NCI-H1436 treated with DMSO at 0.1 percent for 48 hours (cell line): ENCODE measurements at regions not wholly inside any gene's neighbourhood (a gene's known extent, or its start where the extent isn't known, plus 50 kb on each side); places are given as distances from the start of the nearest gene placed in this dataset.
"Not testable (repeated sequence)": the region's sequence is repeated elsewhere in the genome, so short reads cannot be mapped to it uniquely, and the experiment has no call there.

Experiments
- DNase-seq: peaks from one replicate; lab custom pipeline; 2025; lab: John Stamatoyannopoulos, UW

DNA sequence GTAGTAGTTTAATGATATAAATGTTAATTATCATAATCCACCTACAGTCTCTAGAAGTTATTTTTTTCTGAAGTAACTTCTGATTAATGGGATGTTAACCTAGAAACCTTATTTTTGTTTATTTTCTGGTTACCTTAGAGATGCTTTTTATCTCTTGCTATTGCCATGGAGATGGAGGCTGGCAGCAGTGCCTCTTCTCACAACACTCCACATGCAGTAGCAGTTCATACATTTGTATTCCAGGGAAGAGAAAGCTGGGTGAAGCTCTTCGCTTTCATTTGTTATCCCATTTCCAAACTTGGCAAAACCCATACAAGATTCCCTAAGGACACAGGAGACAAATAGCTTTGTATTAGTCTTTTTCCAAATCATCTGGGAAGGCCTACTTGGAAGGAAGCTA, 1794.1 kb upstream of the LRRTM1 start:
- DNase-seq: no peak

DNA sequence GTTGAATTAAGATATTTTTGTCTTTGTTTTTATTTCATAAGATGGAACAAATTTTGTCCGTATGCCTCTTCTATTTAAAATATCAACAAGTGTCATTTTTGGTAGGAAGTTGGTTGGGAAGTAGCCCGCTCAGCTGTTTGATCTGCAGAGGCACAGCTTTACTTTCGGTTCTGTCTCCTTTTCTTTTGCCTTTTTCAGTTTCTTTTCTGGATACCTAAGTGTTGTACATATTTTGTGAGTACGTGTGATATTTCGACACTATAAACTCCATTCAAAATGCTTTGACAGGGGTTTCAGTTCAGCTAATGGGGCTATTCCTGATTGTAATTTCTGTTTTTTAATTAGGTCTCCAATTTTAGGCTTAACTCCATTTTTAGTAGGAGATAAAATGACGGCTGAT, 1785.0 kb upstream of the LRRTM1 start:
- no peak for DNase-seq

DNA sequence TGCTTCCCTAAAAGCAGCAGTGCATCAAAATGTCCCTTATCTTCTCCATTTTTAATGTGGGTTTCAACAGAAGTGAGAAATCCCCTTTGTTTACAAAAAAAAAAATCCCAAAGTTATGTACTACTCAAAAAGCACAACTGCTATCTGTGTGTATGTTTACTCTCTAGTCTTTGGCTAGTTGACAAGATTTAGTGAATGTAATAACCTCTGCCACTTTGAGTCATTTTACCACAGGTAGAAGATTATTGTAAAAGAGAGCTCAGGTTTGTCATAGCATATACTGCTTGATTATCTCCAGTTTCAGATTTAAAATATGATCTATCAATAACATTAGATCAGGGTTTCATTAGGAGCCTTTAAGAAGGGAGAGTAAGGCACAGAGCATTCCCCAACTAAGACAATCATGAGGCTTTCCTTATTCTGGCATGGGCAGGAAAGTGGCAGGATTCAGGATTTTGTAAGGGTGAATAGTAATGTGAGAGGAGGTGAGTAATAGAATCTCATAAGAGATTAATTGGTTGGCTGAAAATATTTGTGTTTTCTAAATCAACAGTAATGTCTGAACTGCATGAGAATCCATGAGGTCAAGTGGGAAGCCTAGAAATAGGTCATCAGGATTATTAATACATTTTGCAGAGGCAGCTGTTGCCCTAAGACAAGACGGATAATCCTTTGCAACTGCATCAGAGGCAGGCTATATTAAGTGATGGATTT, 1780.3 kb upstream of the LRRTM1 start:
- no peak for DNase-seq

DNA sequence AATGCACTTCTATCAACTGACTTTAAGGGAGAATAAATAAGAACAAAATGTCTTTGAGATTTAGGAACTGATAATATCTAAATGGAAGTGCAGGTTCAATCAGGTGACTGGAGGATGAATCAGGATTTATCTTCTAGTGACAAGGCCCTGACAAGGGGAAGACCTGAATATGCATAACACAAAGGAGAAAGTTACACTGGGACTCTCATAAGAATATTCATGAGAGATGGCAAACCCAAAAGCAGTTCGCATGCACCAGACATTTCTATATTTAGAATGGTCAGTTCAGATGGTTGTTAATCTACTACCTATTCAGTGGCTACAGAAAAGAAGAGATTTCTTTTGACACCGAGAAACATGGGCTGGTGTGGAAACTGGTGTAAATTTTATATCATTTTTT, 1771.3 kb upstream of the LRRTM1 start:
- no peak for DNase-seq

DNA sequence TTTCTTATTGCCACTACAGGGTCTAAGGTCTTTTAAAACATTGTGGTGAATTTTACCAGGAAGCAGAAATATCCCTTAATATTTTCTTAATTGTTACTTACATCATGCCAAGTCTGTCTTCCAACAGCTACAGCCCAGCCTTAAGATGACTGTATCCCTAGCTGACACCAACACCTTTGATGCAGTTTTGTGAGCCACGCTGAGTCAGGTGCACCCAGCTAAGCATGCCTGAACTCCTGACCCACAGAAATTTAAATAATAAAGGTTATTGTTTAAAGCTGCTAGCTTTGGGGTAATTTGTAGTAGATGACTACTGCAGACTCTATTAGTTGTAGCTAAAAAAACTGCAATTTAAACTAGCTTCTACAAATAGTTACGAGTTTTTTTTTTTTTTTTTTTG, 1757.9 kb upstream of the LRRTM1 start:
- DNase-seq: no peak

DNA sequence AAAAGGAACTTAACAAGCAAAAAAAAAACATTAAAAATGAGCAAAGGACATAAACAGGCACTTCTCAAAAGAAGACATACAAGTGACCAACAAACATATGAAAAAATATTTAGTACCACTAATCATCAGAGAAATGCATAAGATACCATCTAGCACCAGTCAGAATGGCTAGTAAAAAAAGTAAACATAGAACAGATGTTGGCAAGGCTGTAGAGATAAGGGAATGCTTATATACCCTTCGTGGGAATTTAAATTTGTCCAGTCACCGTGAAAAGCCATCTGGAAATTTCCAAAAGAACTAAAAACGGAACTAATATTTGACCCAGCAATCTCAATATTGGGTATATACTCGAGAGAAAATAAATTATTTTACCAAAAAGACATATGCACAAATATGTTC, 1751.3 kb upstream of the LRRTM1 start:
- DNase-seq: no peak

DNA sequence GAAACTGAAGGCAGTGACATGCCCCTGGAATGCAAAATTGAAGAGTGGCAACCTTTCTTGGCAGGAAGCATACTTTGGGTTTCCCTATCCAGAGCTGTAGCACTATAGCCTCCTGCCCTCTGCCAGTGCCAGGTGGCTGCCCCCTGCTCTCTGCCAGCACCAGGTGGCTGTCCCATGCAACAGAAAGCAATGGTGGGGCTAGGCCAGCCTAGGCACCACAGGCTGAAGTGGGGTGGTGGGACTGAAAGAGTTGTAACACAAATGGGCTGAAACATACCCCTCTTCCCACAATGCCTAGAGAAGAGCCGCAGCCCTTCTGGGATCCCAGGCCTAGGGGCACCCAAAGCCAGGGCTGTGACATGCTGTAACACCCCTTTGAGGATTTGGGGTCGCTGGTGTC, 1739.3 kb upstream of the LRRTM1 start:
- no peak for DNase-seq

DNA sequence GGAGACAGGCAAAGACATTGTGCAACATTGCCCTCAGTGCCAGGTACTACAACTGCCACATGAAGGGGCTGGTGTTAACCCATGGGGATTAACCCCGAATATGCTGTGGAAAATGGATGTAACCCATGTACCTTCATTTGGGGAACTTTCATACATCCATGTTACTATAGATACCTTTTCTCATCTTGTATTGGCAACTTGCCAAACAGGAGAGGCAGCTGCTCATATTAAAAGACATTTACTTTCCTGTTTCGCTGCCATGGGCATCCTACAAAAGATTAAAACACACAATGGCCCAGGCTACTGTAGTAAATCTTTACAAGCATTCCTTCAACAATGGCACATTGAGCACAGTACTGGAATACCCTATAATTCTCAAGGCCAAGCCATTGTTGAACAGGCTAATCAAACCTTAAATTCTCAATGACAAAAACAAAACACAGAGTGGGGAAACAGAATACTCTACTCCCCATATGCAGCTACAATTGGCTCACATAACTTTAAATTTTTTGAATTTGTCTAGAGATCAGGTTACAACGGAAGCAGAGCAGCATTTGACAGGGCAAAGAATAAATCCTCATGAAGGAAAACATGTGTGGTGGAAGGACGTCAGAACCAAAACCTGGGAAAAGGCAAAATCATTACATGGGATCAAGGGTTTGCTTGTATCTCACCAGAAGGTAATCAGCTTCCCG, 1723.5 kb upstream of the LRRTM1 start:
- DNase-seq: no peak

DNA sequence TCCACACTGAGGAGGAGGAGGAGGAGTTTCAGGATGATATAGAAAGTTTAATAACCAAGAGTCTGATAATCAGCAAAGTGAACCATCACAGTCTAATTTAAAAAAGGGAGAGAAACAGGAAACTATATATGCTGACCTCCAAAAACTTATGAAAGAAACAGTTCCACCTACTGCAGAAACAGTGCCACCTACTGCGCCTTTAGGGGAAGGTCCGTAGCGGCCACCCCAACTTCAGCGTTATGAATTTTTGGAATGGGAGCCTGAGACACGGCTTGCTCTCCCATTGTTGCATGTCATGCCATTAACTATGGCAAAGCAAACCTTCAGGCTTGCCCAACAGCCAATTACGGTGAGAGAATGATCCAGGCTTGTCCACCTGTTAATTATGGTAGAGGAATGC, 1719.2 kb upstream of the LRRTM1 start:
- no peak for DNase-seq

DNA sequence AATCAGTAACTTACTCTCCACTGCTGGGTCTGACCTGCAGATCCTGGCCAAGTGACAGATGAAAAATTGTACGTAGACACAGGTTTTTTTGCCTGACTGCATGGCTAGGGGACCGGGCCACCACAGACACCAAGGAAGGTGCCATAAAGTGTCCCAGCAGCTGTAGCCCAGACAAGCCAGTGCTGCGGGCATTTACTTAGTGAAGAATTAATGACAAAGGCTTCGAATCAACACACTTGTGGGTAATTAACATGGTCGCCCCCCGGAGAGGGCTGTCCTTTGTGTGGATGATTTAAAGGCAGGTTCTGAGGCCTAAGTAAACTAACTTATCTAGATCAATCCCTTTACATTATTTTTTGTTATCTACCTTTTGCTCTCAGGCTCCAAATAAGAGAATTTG, 1709.1 kb upstream of the LRRTM1 start:
- no peak for DNase-seq

DNA sequence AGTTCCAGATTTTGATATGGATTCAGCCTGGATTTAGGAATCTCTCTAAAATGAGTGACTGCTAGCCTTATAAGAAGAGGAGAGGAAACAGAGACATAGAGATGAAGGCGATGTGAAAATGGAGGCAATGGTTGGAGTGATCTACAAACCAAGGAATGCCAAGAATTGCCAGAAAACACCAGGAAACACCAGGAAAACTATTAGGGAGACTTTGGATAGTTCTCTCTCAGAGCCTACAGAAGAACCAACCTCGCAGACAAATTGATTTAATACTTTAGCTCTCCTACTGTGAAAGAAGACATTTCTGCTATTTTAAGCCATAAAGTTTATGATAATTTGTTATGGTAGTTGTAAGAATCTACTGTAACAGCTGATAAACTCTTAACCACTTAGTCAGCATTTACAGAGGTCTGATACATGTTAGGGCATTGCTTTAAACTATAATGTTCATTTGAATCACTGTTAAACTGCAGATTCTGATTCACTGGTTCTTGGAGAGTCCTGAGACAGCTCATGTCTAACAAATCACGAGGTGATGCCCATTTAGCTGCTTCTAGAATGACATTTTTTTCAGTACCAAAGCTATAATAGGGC, 1702.6 kb upstream of the LRRTM1 start:
- DNase-seq: no peak

DNA sequence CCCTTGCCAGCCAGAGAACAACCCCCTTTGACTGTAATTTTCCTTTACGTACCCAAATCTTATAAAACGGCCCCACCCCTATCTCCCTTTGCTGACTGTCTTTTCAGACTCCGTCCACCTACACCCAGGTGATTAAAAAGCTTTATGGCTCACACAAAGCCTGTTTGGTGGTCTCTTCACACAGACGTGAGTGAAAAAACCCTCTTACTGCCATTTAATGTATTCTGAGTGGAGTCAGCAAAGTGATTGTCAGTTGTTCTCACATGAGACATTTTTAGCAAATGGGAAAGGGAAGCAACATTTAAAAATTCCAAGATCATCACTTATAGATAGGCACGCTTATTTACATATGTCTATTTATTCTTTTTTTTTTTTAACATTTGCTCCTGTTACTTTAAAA, 1701.3 kb upstream of the LRRTM1 start:
- DNase-seq: not testable (repeated sequence)

DNA sequence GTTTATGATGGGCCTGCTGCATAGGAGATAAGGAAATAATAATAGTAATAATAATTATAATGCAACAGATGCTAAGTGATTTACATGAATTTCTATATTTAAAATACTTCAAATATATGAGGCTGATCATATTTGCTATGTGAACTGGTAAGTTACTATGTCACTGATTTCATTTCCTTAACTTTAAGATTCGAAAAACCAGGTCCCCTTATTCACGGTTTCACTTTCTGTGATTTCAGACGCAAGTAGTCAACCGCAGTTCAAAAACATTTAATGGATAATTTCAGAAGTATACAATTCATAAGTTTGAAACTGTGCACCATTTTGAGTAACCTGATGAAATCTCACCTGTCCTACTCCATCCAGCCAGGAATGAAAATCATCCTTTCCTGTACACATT, 1697.1 kb upstream of the LRRTM1 start:
- DNase-seq: no peak

DNA sequence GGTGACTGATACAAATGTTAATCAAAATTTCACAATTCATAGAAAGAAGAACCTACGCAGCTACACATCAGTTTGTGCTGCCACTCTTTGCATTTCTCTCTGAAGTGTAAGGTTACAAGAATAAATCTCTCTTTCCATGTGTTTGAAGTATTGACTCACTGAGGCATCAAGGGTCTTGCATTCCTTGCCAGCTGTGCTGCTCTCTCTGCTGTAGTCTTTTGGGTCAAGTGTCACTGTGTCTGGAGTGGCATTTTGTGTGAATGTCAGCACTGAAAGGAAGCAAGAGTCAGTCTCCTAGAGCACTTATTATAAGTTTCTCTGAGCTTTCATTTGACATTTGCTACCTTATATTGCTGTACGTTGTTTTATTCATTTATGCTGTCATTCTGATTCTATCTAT, 1696.1 kb upstream of the LRRTM1 start:
- DNase-seq: no peak

DNA sequence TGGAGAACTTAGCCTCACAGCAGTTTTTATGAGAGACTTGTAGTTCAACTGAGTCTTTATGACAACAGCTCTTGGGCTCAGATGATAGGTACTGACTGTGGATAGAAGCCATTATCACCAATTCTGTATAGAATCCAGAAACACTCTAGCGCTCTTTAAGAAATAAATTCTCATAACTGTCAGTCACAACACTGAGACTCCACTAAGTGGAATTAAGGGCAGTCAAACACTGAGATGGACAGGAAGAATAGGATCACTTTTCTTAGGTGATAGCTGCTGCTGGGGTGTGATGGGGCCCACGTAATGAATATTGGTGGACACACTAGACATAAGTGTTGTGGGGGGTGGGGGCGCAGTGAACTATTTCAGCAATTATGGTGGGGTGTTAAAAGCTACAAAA, 1691.8 kb upstream of the LRRTM1 start:
- no peak for DNase-seq

DNA sequence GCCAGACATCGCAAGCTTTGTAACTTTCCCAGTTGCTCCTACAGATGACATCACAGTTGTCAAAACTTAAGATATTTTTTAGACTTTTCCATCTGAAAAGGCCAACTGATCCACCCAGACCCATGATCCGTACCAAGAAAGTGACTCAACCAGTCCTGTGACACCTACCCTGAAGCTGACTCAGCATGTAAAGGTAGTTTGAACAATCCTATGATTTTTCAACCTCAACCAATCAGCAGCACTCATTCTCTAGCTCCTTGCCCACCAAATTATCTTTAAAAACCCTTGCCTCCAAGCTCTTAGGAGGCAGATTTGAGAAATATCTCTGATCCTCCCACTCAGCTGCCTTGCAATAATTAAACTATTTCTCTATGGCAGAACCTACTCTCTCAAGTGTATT, 1686.7 kb upstream of the LRRTM1 start:
- DNase-seq: no peak

DNA sequence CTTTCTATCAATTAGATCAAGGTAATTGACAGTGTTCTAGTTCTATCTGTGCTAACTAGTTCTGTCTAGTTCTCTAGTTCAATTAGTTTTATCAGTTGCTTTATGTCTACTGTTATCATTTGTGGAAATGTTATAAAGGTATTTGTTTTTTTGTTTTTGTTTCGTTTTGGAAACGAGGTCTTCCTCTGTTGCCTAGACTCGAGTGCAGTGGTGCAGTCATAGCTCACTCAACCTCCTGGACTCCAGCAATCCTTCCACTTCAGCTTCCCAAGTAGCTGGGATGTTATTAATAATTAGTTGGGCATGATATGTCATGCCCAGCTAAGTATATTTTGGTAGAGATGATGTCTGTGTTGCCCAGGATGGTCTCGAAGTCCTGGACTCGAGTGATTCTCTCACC, 1682.8 kb upstream of the LRRTM1 start:
- DNase-seq: no peak

DNA sequence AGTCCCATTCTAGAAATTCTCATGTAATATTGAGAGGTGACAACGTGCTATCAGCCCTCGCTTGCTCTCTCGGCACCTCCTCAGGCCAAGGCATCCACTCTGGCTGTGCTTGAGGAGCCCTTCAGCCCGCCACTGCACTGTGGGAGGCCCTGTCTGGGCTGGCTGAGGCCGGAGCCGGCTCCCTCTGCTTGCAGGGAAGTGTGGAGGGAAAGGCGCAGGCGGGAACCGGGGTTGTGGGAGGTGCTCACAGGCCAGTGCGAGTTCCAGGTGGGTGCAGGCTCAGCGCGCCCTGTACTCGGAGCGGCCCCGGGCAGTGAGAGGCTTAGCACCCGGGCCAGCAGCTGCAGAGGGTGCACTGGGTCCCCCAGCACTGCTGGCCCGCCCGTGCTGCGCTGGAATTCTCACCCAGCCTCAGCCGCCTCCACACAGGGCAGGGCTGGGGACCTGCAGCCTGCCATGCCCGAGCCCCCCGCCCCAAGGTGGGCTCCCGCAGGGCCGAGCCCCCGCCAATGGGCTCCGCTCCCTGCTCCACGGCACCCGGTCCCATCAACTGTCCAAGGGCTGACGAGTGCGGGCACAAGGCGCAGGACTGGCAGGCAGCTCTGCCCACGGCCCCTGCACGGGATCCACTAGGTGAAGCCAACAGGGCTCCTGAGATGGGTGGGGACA, 1680.6 kb upstream of the LRRTM1 start:
- no peak for DNase-seq

DNA sequence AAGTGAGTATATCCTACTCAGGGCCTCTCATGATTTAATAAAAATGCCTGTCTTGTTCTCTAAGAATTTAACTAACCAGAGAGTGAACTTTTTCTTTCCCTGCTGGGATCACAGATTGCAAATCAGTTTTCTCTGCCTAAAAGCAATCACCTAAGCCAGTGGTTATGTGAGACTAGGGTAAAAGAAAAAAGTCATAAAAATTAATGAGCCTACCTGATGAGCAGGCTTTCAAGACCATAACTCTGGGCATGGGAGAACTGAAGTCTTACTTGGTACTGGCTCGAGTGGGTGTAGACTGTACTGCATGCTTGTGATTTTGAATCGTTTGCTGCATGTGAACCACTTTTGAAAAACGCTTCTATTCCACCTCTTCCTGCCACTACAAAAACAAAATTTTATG, 1677.0 kb upstream of the LRRTM1 start:
- DNase-seq: no peak

DNA sequence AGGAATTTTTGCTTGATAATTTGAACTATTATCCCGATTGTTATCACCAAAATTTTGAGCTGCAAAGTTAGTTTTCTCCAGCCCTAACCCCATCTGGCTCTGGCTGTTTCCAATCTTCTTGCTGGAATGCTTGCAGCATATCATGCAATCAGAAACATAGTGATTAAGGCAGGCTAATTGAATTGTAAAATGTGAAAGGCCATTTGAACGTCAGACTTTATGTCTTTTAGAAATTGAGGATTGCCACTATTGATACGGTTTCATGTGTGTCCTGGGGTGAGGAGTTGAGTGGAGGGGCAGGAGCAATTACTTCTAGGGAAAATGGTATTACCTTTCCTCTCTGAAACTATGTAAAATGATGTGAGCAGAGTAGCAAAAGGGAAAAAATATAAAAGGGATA, 1674.5 kb upstream of the LRRTM1 start:
- DNase-seq: no peak

DNA sequence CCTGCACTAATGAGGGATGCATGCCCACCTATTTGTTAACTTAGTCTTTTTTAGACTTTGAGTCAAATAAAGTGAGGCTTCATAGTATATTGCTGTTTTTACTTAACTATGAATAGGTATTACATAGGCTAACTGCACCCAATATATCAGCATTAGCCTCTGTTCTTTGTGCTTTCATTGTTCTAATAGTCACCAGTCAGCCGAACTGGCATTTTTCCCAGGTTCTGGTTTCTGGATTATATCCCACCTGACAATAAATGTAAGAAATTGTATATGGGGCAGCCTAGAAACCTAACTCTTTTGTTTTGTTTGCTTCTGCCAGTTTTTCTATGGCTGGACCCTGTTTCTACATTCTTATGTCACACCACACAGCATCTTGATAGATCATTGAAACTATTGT, 1672.4 kb upstream of the LRRTM1 start:
- DNase-seq: no peak

DNA sequence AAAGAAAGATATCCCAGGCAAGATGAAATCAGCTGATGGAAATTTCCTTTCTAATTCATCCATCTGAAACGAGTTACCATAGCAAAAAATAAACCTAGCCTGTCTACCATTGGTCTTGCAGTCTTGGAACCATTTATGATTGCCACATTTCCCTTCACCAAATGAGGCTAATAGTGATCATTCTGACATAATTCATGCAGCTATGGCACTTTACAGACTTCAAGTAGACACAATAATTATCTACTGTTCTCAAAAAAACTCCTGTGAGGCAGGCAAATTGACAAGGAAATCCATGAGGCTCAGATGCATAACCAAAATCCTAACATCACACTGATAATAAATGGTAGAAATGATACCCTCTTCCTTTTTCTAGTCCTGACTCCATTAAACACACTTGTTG, 1669.7 kb upstream of the LRRTM1 start:
- DNase-seq: no peak

DNA sequence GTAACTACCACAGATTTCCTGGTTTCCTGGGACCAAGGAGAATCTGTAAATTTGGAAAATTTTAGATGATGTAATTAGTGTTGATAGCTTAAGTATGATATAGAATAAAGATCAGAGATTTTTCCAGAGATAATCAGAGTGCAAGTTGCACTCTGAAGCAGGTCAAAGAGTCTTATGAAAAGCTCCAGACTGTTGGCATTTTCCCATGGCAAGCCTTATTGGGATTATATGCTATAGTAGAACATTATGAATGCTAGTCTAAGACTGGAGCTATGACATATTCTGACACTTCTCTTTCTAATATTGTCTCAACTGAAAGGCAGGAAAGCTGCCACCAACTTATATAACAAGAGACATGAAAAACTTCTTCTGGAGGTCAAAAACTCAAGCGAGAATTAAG, 1638.3 kb upstream of the LRRTM1 start:
- DNase-seq: no peak
